NCI-H524 (cell line): ENCODE measurements at regions not wholly inside any gene's neighbourhood (a gene's known extent, or its start where the extent isn't known, plus 50 kb on each side); places are given as distances from the start of the nearest gene placed in this dataset.

ENCODE experiments used
- DNase-seq, 2 experiments: peaks; one replicate each; lab custom pipeline; 2025; lab: John Stamatoyannopoulos, UW

DNA sequence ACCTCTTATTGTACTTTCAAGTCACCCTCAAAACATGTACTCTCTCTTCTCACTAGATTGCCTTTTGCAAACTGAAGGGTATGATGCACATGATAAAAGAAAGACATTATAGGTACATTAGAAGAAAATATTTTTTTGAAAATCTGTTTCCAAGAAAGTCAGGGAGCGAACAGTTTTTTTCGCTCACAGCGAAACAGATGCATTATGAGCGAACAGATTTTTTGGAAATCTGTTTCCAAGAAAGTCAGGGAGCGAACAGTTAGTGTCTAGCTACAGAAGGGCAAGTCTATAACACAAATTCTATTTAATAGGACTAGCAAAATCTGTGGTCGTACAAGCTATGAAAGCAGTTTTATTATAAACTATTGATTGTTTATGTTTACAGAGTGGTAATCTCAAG is 296.2 kb upstream of the ANO3 start:
- no peak for DNase-seq

DNA sequence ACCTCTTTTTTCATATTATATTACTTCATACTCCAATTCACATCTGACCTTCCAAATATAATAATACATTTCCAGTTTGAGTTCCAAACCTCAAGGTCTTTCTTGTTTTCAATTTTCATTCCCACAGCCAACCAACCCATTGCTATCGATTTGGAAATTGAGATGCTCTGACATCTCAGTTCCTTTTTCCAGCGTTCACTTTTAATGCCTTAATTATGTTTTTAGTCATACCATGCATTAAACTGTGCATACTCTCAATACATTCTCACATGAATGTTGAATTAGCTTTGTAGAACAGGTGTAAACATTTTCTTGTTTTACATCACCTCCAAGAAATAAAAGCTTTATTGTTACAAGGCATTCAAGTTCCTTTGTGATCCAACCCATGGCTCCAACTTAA is 294.2 kb upstream of the ANO3 start:
- no peak for DNase-seq

- DNase-seq = no peak
These were observed 291.6 kb upstream of the ANO3 start for GRCh38 chr11:26040339-26040738.

DNA sequence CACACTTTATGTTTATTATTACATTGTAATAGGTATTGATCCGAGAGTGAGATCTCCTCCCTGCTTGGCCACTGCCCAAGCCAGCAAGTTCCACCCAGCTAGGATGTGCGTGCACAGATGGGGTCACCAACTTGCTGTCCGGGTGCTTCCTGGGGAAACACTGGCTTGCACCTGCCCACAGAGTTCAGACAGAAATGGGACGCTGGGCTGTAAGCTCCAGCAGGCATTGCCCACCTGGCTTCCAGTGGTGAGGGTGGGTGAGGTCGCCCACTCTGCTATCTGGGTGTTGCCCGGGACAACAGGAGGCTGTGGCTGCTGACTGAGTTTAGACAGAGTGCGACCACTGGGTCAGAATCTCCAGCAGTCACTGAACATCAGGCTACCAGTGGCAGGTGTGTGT is 289.8 kb upstream of the ANO3 start:
- DNase-seq = no peak

DNA sequence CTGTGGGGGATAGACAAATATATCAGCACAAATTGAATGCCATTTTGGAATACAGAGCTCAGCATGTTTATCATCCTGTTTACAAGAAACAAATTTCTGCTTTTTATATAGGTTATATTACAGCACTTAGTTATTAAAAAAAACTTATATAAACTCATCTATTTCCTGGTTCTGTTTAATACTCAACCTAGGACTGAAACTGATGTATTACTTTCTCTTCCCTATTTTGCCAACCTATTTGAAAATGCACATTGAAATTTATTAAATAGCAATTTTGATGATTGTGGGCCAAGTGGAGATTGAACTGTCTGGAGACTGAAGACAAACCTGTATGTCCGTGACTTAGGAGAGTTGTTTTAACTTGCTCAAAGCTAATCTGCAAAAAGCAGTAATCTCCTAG is 288.3 kb upstream of the ANO3 start:
- no peak for DNase-seq

DNA sequence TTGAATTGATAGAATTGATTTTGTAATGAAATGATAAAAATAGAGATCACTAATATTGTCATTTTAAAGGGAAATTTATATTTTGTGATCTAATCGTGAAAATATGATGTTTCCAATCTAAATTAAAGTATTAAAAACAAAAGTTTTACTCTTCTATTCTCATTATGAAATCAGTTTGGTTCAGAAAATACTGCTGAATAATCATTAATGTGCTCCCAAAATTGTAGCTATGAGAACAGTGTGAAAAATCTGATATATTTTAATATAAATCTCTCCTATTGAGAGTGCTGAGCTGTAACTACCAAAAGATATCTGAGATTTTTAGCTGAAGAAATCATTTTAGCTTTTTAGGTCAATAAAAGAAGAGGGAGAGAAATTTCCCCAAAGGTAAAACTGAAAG is 287.5 kb upstream of the ANO3 start:
- DNase-seq = no peak

DNA sequence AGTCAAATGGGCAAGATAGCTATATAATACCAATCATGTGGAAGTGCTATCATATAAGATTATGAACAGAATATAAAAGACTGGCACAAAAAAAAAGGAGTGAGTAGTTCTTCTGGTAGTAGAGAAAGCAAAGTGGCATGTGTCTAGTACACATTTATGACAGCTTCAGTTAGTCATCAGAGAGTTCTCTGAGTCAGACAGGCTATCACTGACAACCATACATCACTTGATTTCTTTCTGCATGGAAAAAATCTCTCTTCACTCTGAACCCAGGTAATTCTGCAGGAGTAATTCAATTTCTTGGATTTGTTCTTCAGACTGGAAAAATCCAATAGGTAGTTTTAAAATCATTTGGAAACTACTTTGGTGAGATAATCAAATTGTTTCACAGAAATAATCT is 286.8 kb upstream of the ANO3 start:
- no peak for DNase-seq

DNA sequence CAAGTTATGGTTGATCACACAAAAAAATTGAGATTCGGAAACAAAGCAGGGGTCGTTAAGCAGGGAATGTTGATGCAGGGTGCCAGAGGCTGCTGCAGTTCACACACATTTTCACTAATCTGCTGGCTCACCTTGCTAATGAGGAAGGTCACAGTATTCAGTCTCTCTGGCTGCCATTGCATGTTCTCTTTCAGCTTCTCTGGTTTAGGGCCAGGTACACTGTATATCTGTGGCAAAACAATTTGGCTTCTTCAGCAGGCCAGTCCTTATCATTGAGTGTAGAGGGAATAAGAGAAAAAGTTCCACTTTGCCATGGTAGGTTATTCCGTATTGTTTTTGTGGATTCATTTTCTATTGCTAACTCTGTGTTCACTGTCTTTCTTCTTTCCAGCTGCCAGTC is 283.7 kb upstream of the ANO3 start:
- DNase-seq = no peak

GRCh38 chr11:26053966-26054365 is 278.0 kb upstream of the ANO3 start:
- DNase-seq = no peak

GRCh38 chr11:26062660-26063059 is 269.3 kb upstream of the ANO3 start:
- DNase-seq = no peak

- DNase-seq = no peak
These were observed 268.0 kb upstream of the ANO3 start for GRCh38 chr11:26063915-26064314.

DNA sequence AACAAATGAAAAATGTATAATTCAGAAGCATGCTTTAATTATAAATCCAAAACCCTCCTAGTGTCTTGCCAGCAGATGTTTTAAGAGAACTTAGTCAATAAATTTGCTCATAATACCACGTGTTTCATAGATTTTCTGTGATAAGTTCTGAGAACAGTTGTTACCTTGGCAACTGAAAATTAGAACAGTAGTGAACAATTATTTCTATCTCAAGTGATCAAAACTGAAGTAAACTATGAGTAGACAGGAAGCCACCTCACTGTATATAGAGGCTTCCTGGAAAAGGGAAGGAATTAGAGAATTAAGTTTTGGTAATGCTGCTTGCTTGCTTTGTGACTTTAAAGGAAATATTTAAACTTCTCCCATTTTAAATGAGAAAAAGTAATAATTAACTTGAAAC is 266.0 kb upstream of the ANO3 start:
- DNase-seq = no peak

GRCh38 chr11:26070714-26071380 is 261.1 kb upstream of the ANO3 start:
- DNase-seq = peak; percentile 44 to 84

- DNase-seq = peak in 1 of 2 experiments; percentile 2
These were observed 259.2 kb upstream of the ANO3 start for GRCh38 chr11:26072614-26073153.

DNA sequence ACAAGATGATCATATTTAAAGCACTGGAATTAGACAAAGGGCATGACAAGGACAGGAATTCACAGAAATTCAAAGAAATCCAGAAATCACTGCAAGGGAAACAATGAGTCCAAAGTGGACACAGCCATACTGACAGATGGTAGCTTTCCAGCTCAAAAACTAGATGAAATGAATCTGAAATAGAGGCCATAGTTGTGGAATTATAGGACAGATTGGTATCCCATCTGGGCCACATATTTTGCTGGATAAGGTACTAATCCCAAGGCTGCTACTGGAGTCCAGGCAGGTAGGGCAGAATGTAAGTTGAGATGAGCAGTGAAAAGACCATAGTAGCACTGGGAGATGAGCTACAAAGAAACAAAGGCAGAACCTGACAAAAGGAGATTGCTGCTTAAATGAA is 258.3 kb upstream of the ANO3 start:
- peak; percentile 73 to 93 for DNase-seq

DNA sequence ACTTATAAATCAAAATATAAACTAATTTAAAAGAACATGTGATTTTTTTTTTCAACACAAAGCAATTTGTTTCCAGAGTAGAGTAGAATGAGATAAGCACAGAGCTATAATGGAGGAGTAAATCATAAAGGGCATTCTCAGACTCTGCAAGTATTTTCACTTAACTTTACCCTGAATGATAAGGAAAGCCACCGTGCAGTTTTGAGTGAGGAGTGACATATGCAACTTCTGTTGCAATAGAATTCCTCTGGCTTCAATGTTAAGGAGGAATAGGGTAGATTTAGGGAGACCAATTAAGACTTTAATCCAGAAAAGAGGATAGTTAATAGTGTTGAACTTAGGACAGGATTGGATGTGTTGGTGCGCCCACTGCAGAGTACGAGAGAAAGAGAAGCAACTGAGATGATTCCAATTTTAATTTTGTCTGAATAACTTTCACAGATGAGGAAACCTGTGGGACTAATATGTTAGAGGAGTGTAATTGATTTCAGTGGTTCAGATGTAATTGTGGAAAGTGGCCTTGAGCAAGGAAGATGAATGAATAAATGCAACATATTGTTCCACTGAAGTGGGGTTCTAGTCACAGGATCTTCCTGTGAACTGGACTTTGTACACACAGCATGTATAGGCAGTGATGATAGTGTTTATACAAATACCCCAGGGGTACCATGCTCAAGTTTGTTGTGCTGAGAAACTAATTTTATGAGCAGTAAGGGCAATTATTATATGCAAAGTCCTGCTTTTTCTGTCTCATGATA is 255.5 kb upstream of the ANO3 start:
- no peak for DNase-seq

DNA sequence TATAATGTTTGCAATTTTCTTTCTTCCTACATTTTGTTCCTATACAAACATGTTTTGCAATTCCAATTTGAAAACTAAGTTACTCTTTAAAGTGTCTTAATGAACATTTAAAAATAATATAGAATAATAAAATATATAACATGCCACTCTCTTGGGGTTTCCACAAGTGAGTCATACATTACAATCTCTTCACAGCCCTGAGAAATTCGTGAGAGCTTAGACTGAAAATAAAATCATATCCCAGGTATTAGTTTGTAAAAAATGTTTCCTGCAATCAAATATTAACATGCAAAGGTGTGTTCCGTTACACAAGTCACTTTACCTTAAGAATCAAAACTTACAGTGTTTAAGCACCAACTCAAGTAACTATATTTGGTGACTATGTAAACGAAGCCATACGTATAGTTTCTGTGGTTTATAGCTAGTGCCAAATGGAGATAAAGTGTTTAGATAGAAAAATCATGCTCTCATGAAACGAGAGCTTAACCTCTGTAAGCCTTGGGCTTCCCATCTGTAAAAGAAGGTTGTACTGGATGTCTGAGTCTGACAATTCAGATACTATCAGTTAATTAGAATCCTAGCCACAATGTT is 253.6 kb upstream of the ANO3 start:
- no peak for DNase-seq

GRCh38 chr11:26084313-26084712 is 247.6 kb upstream of the ANO3 start:
- no peak for DNase-seq

GRCh38 chr11:26086028-26086427 is 245.9 kb upstream of the ANO3 start:
- peak; percentile 44 to 82 for DNase-seq

GRCh38 chr11:26087120-26087935 is 244.6 kb upstream of the ANO3 start:
- no peak for DNase-seq

GRCh38 chr11:26088391-26088790 is 243.5 kb upstream of the ANO3 start:
- no peak for DNase-seq

DNA sequence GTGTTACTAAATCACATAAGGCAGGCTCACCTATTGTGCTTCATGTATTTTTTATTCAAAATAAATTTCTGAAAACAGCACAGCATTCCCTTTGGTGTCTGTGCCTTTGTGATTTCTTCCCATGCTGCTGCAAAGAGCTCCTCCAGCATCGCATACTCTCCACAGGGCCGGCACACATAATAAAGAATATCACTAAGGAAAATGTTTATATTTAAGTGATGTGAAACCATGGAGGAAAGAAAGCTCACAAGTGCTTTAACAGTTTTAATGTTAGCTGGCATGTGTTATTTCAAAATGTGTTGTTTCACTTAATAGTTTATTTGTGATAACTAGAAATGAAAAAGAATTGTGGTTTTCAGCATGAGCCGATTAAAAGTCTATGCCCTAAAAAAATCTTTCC is 241.3 kb upstream of the ANO3 start:
- DNase-seq = no peak
